DND-41 (cell line): ENCODE measurements at regions not wholly inside any gene's neighbourhood (a gene's known extent, or its start where the extent isn't known, plus 50 kb on each side); places are given as distances from the start of the nearest gene placed in this dataset.

Experiments used
- ATAC-seq: fragments of 200-7000 bp; cut with Tn5 transposase; 3 replicates; pipeline ENCODE4 v1.9.1; 2021; ENCODE audit warnings: low read depth; ENCODE audit not compliant: insufficient read depth
- DNase-seq: peaks from one replicate; pipeline ENCODE4 v3.0.0-alpha.2; 2020
- H2AFZ ChIP-seq: 2 replicates; pipeline ENCODE4 v1.6.0; 2012; ENCODE audit warnings: low read depth, low read length
- H3K27ac ChIP-seq: 2 replicates; pipeline ENCODE4 v1.5.1; 2012; ENCODE audit warnings: low read length, inconsistent platforms
- H3K27me3 ChIP-seq: fragments of 200-600 bp; sonication (generic); 2 replicates; pipeline ENCODE4 v1.6.0; 2012; ENCODE audit warnings: low read length, mild to moderate bottlenecking, inconsistent platforms; ENCODE audit not compliant: insufficient read depth, poor library complexity
- H3K36me3 ChIP-seq: 2 replicates; pipeline ENCODE4 v1.5.1; 2012; ENCODE audit warnings: low read length, inconsistent platforms; ENCODE audit not compliant: insufficient read depth
- H3K4me1 ChIP-seq: 2 replicates; pipeline ENCODE4 v1.5.1; 2012; ENCODE audit warnings: mild to moderate bottlenecking, low read length; ENCODE audit not compliant: insufficient read depth
- H3K4me2 ChIP-seq: 2 replicates; pipeline ENCODE4 v1.6.0; 2012; ENCODE audit warnings: mild to moderate bottlenecking, moderate library complexity, low read length, inconsistent platforms; ENCODE audit not compliant: insufficient read depth
- H3K4me3 ChIP-seq, 2 experiments: fragments of 200-600 bp in 1 of 2; shearing (Covaris generic) in 1 of 2; 2 replicates each; pipeline ENCODE4 v1.5.1; 2012 to 2016; ENCODE audit warnings: inconsistent platforms in 2 of 2, low read length in 2 of 2, mild to moderate bottlenecking in 2 of 2, low read depth in 1 of 2, moderate library complexity in 1 of 2
- H3K79me2 ChIP-seq: 2 replicates; pipeline ENCODE4 v1.6.0; 2012; ENCODE audit warnings: low read length, inconsistent platforms; ENCODE audit not compliant: insufficient read depth
- H3K9ac ChIP-seq: 2 replicates; pipeline ENCODE4 v1.6.0; 2012; ENCODE audit warnings: low read depth, mild to moderate bottlenecking, inconsistent platforms, low read length, moderate library complexity
- H3K9me3 ChIP-seq: 2 replicates; pipeline ENCODE4 v1.5.1; 2012; ENCODE audit warnings: low read length, moderate library complexity, mild to moderate bottlenecking, inconsistent platforms; ENCODE audit not compliant: insufficient read depth, severe bottlenecking
- H4K20me1 ChIP-seq: 2 replicates; pipeline ENCODE4 v1.6.0; 2012; ENCODE audit warnings: low read length; ENCODE audit not compliant: insufficient read depth
- EZH2 ChIP-seq: IDR thresholded peaks from 3 replicates; pipeline ENCODE4 v1.6.1; 2012; ENCODE audit warnings: borderline replicate concordance, low read depth, mild to moderate bottlenecking, moderate library complexity, low read length, inconsistent platforms; ENCODE audit not compliant: severe bottlenecking
- TF ChIP-seq, protein P1 (sequence below): IDR thresholded peaks from 2 replicates; pipeline ENCODE4 v1.5.1; 2012; ENCODE audit warnings: borderline replicate concordance, low read length, moderate library complexity, mild to moderate bottlenecking; ENCODE audit not compliant: poor library complexity, severe bottlenecking; ENCODE audit errors: extremely low read depth

DNA sequence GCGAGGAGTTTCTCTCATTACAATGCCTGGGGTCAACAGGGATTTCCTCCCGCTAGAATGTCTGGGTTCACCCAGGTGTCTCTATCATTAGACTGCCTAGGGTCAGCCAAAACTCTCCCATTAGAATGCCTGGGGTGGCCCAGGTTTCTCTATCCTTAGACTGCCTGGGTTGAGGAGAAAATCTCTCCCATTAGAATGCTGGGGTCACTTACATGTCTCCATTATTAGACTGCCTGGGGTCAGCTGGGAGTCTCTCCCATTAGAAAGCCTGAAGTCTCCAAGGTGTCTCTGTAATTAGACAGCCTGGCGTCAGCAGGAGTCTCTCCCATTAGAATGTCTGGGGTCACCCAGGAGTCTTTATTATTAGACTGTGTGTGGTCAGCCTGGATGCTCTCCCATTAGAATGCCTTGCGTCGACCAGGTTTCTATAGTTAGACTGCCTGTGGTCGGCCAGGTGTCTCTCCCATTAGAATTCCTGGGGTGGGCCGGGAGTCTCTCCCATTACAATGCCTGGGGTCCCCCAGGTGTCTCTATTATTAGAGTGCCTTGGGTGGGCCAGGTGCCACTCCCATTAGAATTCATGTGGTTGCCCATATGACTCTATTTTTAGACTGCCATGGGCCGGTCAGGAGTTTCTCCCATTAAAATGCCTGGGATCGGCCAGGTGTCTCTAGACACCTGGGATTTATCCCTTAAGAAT lies 2272.1 kb downstream of the TP53TG3F start:
- Histone ChIP-seq H2AFZ (no peak overlapping the region), H3K4me1 (no peaks in the 10 kb centered on the region), H3K36me3 (no peaks in the 10 kb centered on the region; the same call in 1 of the 2 replicates), H3K4me2 (no peak overlapping the region), H3K27ac (no peak overlapping the region), H3K9me3 (peaks cover 14% of the 10 kb centered on the region), H3K4me3 (no peak overlapping the region), H3K9ac (no peak overlapping the region), H3K79me2 (no peaks in the 10 kb centered on the region), H4K20me1 (no peaks in the 10 kb centered on the region), H3K27me3 (no peaks in the 10 kb centered on the region)
- ATAC-seq (no peak), DNase-seq (no peak)
- TF ChIP-seq, protein P1, sequence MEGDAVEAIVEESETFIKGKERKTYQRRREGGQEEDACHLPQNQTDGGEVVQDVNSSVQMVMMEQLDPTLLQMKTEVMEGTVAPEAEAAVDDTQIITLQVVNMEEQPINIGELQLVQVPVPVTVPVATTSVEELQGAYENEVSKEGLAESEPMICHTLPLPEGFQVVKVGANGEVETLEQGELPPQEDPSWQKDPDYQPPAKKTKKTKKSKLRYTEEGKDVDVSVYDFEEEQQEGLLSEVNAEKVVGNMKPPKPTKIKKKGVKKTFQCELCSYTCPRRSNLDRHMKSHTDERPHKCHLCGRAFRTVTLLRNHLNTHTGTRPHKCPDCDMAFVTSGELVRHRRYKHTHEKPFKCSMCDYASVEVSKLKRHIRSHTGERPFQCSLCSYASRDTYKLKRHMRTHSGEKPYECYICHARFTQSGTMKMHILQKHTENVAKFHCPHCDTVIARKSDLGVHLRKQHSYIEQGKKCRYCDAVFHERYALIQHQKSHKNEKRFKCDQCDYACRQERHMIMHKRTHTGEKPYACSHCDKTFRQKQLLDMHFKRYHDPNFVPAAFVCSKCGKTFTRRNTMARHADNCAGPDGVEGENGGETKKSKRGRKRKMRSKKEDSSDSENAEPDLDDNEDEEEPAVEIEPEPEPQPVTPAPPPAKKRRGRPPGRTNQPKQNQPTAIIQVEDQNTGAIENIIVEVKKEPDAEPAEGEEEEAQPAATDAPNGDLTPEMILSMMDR, result no peak
- no peak for TF ChIP-seq EZH2

DNA sequence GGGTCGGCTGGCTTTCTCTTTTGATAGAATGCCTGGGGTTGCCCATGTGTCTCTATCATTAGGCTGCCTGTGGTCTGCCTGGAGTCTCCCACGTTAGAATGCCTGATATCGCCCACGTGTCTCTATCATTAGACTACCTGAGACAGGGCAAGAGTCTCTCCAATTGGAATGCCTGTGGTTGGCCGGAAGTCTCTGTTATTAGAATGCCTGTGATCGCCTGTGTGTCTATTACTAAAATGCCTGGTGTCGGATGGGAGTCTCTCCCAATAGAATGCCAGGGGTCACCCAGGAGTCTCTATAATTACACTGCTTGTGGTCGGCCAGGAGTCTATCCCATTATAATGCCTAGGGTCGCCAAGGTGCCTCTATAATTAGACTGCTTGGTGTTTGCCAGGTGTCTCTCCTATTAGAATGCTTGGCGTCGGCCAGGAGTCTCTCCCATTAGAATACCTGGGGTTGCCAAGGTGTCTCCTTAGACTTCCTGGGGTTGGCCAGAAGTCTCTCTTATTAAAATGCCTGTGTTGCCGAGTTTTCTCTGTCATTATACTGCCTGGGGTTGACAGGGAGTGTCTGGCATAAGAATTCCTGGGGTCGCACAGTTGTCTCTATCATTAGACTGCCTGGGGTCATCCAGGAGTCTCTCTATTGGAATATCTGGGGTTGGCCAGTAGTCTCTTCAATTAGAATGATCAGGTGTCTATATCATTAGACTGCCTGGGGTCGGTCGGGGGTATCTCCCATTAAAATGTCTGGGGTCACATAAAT lies 2272.8 kb downstream of the TP53TG3F start:
- no peaks in the 10 kb centered on the region for H3K27me3 ChIP-seq
- ATAC-seq, result no peak
- H3K4me1 ChIP-seq, result no peaks in the 10 kb centered on the region
- H3K4me3 ChIP-seq, result no peak overlapping the region
- peaks cover 14% of the 10 kb centered on the region for H3K9me3 ChIP-seq
- H2AFZ ChIP-seq, result no peak overlapping the region
- H3K79me2 ChIP-seq, result no peaks in the 10 kb centered on the region
- no peaks in the 10 kb centered on the region for H4K20me1 ChIP-seq
- H3K36me3 ChIP-seq, result no peaks in the 10 kb centered on the region; the same call in 1 of the 2 replicates
- TF ChIP-seq, protein P1, result no peak
- TF ChIP-seq EZH2, result no peak
- DNase-seq, result no peak
- H3K27ac ChIP-seq, result no peak overlapping the region
- H3K4me2 ChIP-seq, result no peak overlapping the region
- no peak overlapping the region for H3K9ac ChIP-seq

DNA sequence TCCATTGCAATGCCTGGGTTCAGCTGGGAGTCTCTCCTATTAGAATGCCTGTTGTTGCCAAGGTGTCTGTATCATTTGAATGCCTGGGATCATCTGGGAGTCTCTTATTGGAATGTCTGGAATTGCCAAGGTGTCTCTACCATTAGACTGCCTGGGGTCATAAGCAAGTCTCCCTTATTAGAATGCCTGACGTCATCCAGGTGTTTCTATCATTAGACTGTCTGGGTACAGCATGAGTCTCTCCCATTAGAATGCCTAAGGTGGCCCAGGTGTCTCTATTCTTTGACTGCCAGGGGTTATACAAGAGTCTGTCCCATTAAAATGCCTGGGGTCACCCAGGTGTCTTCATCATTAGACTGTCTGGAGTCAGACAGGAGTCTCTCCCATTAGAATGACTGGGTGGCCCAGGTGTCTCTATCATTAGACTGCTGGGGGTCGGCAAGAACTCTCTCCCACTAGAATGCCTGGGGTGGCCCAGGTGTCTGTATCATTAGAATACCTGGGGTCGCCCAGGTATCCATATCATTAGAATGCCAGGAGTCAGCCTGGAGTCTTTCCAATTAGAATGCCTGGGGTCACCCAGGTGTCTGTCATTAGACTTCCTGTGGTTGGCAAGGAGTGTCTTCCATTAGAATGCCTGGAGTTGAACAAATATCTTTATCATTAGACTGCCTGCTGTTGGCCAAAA lies 2274.0 kb downstream of the TP53TG3F start:
- Histone ChIP-seq H3K9me3 (peaks cover 20% of the 10 kb centered on the region), H4K20me1 (no peaks in the 10 kb centered on the region), H2AFZ (no peak overlapping the region), H3K4me2 (no peak overlapping the region), H3K36me3 (no peaks in the 10 kb centered on the region; the same call in 1 of the 2 replicates), H3K4me3 (no peak overlapping the region), H3K9ac (no peak overlapping the region), H3K27me3 (no peaks in the 10 kb centered on the region), H3K4me1 (0 out of 2 replicates have a peak, but pooled peaks cover 2% of the 10 kb centered on the region), H3K79me2 (no peaks in the 10 kb centered on the region), H3K27ac (no peak overlapping the region)
- ATAC-seq (no peak), DNase-seq (no peak)
- no peak for TF ChIP-seq EZH2
- TF ChIP-seq, protein P1, result no peak
